ENCODE measurements at regions not wholly inside any gene's neighbourhood (a gene's known extent, or its start where the extent isn't known, plus 50 kb on each side); places are given as distances from the start of the nearest gene placed in this dataset.

GRCh38 chr1:58317694-58318093 is 228.8 kb downstream of the OMA1 start:
- Mint-ChIP-seq H3K36me3 (ENCODE audit: unreplicated experiment) (no peaks in the 10 kb centered on the region), H3K4me1 (ENCODE audit: unreplicated experiment) (no peaks in the 10 kb centered on the region), H3K4me3 (ENCODE audit: unreplicated experiment) (no peak overlapping the region)

DNA sequence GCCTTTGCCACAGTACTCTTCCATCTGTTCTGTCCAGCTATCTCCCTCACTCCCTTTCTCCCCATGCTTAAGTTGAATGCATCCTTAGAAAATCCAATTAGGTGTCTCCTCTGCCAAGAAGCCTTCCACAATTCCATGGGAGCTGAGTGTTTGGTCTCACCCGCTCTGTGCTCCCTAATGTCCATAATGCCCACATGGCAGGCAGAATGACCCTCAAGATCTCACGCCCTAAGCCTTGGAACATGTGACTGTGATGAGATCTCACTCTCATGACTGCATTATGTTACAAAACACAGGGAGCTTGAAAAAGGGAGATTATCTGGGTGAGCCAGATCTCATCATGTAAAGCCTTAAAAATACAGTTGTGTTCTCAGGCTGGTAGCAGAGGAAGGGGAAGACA is 229.4 kb downstream of the OMA1 start:
- no peaks in the 10 kb centered on the region for H3K9me3 Mint-ChIP-seq (ENCODE audit: unreplicated experiment)
- no peaks in the 10 kb centered on the region for H3K4me1 Mint-ChIP-seq (ENCODE audit: unreplicated experiment)
- H3K4me3 Mint-ChIP-seq (ENCODE audit: unreplicated experiment), result no peak overlapping the region
- no peak for TF ChIP-seq CTCF (IDR thresholded peaks at IDR 0.05)
- H3K27me3 Mint-ChIP-seq (ENCODE audit: unreplicated experiment), result no peaks in the 10 kb centered on the region
- no peaks in the 10 kb centered on the region for H3K36me3 Mint-ChIP-seq (ENCODE audit: unreplicated experiment)
- no peak for DNase-seq (ENCODE audit: extremely low spot score, unreplicated experiment)
- H3K27ac Mint-ChIP-seq (ENCODE audit: unreplicated experiment), result no peak overlapping the region

More at GRCh38 chr1:58317694-58318093, 228.8 kb downstream of the OMA1 start:
- Mint-ChIP-seq H3K9me3 (ENCODE audit: unreplicated experiment) (no peaks in the 10 kb centered on the region), H3K27ac (ENCODE audit: unreplicated experiment) (no peak overlapping the region), H3K27me3 (ENCODE audit: unreplicated experiment) (no peaks in the 10 kb centered on the region)
- no peak for DNase-seq (ENCODE audit: extremely low spot score, unreplicated experiment)
- TF ChIP-seq CTCF (IDR thresholded peaks at IDR 0.05), result no peak

- Mint-ChIP-seq H3K27ac (ENCODE audit: unreplicated experiment) (no peak overlapping the region), H3K4me1 (ENCODE audit: unreplicated experiment) (no peaks in the 10 kb centered on the region), H3K27me3 (ENCODE audit: unreplicated experiment) (no peaks in the 10 kb centered on the region), H3K36me3 (ENCODE audit: unreplicated experiment) (no peaks in the 10 kb centered on the region), H3K4me3 (ENCODE audit: unreplicated experiment) (no peak overlapping the region), H3K9me3 (ENCODE audit: unreplicated experiment) (no peaks in the 10 kb centered on the region)
- no peak for TF ChIP-seq CTCF (IDR thresholded peaks at IDR 0.05)
- DNase-seq (ENCODE audit: extremely low spot score, unreplicated experiment), result no peak
Measured at GRCh38 chr1:58316141-58316540, 230.4 kb downstream of the OMA1 start.

GRCh38 chr1:58312971-58313563 is 233.5 kb downstream of the OMA1 start:
- H3K9me3 Mint-ChIP-seq (ENCODE audit: unreplicated experiment), result no peaks in the 10 kb centered on the region
- no peaks in the 10 kb centered on the region for H3K27me3 Mint-ChIP-seq (ENCODE audit: unreplicated experiment)
- no peak for DNase-seq (ENCODE audit: extremely low spot score, unreplicated experiment)
- H3K27ac Mint-ChIP-seq (ENCODE audit: unreplicated experiment), result no peak overlapping the region
- no peak for TF ChIP-seq CTCF (IDR thresholded peaks at IDR 0.05)
- H3K4me1 Mint-ChIP-seq (ENCODE audit: unreplicated experiment), result no peaks in the 10 kb centered on the region
- no peak overlapping the region for H3K4me3 Mint-ChIP-seq (ENCODE audit: unreplicated experiment)
- H3K36me3 Mint-ChIP-seq (ENCODE audit: unreplicated experiment), result no peaks in the 10 kb centered on the region

- Mint-ChIP-seq H3K36me3 (ENCODE audit: unreplicated experiment) (no peaks in the 10 kb centered on the region), H3K27me3 (ENCODE audit: unreplicated experiment) (no peaks in the 10 kb centered on the region), H3K4me1 (ENCODE audit: unreplicated experiment) (no peaks in the 10 kb centered on the region), H3K4me3 (ENCODE audit: unreplicated experiment) (no peak overlapping the region), H3K9me3 (ENCODE audit: unreplicated experiment) (no peaks in the 10 kb centered on the region), H3K27ac (ENCODE audit: unreplicated experiment) (no peak overlapping the region)
- no peak for DNase-seq (ENCODE audit: extremely low spot score, unreplicated experiment)
- no peak for TF ChIP-seq CTCF (IDR thresholded peaks at IDR 0.05)
Measured at GRCh38 chr1:58312461-58312860, 234.1 kb downstream of the OMA1 start.

Data from osteocyte (in vitro differentiated cells).